SW480 (cell line): ENCODE measurements at regions not wholly inside any gene's neighbourhood (a gene's known extent, or its start where the extent isn't known, plus 50 kb on each side); places are given as distances from the start of the nearest gene placed in this dataset.
"Not testable (repeated sequence)": the region's sequence is repeated elsewhere in the genome, so short reads cannot be mapped to it uniquely, and the experiment has no call there.

Experiments
- DNase-seq: peaks from one replicate; pipeline ENCODE4 v3.0.0-alpha.2; 2016; ENCODE audit warnings: low spot score

GRCh38 chr18:59848002-59848401 is 51.8 kb upstream of the PMAIP1 start:
- no peak for DNase-seq

- DNase-seq, result not testable (repeated sequence)
Observed at GRCh38 chr18:59847491-59847846, 52.3 kb upstream of the PMAIP1 start.

- no peak for DNase-seq
Observed at GRCh38 chr18:59846814-59847490, 52.8 kb upstream of the PMAIP1 start.

- DNase-seq, result no peak
Observed at GRCh38 chr18:59842947-59843346, 56.8 kb upstream of the PMAIP1 start.

- no peak for DNase-seq
Observed at GRCh38 chr18:59839931-59840685, 59.7 kb upstream of the PMAIP1 start.

- peak; percentile 48 for DNase-seq
Observed at GRCh38 chr18:59839246-59839645, 60.5 kb upstream of the PMAIP1 start.

- DNase-seq, result peak; percentile 59
Observed at GRCh38 chr18:59837586-59837985, 62.2 kb upstream of the PMAIP1 start.

GRCh38 chr18:59835605-59836379 is 64.0 kb upstream of the PMAIP1 start:
- no peak for DNase-seq

- DNase-seq, result no peak
Observed at GRCh38 chr18:59834267-59834666, 65.5 kb upstream of the PMAIP1 start.

- no peak for DNase-seq
Observed at GRCh38 chr18:59833785-59834184, 66.0 kb upstream of the PMAIP1 start.

GRCh38 chr18:59823596-59824195 is 76.1 kb upstream of the PMAIP1 start:
- DNase-seq, result peak; percentile 38

- no peak for DNase-seq
Observed at GRCh38 chr18:59822612-59823550, 76.9 kb upstream of the PMAIP1 start.

- DNase-seq, result no peak
Observed at GRCh38 chr18:59821983-59822382, 77.8 kb upstream of the PMAIP1 start.

GRCh38 chr18:59820663-59821062 is 79.1 kb upstream of the PMAIP1 start:
- no peak for DNase-seq

- DNase-seq, result no peak
Observed at GRCh38 chr18:59818769-59819168, 81.0 kb upstream of the PMAIP1 start.

- DNase-seq, result no peak
Observed at GRCh38 chr18:59814891-59815290, 84.9 kb upstream of the PMAIP1 start.

- no peak for DNase-seq
Observed at GRCh38 chr18:59813942-59814341, 85.9 kb upstream of the PMAIP1 start.

GRCh38 chr18:59810735-59811520 is 88.9 kb upstream of the PMAIP1 start:
- DNase-seq, result no peak

GRCh38 chr18:59810183-59810582 is 89.6 kb upstream of the PMAIP1 start:
- DNase-seq, result no peak

GRCh38 chr18:59802031-59802430 is 97.8 kb upstream of the PMAIP1 start:
- DNase-seq, result no peak

GRCh38 chr18:59801576-59801975 is 98.2 kb upstream of the PMAIP1 start:
- DNase-seq, result no peak
